GM18508 (cell line): ENCODE measurements at regions not wholly inside any gene's neighbourhood (a gene's known extent, or its start where the extent isn't known, plus 50 kb on each side); places are given as distances from the start of the nearest gene placed in this dataset.
"Not testable (repeated sequence)": the region's sequence is repeated elsewhere in the genome, so short reads cannot be mapped to it uniquely, and the experiment has no call there.

Experiments
- ATAC-seq: cut with Tn5 transposase; IDR thresholded peaks from one replicate; pipeline ENCODE4 v1.9.1; 2021; ENCODE audit warnings: moderate number of reproducible peaks; ENCODE audit not compliant: insufficient read depth, unreplicated experiment

- no peak for ATAC-seq
These were observed 492.6 kb downstream of the EBF1 start for GRCh38 chr5:158607088-158607487.

GRCh38 chr5:158606233-158606632, 493.5 kb downstream of the EBF1 start:
- ATAC-seq = no peak

GRCh38 chr5:158602981-158603380, 496.7 kb downstream of the EBF1 start:
- no peak for ATAC-seq

GRCh38 chr5:158601118-158601517, 498.6 kb downstream of the EBF1 start:
- no peak for ATAC-seq

GRCh38 chr5:158600679-158601078, 499.0 kb downstream of the EBF1 start:
- ATAC-seq = no peak

- no peak for ATAC-seq
These were observed 500.6 kb downstream of the EBF1 start for GRCh38 chr5:158599157-158599556.

GRCh38 chr5:158594595-158595242, 505.0 kb downstream of the EBF1 start:
- no peak for ATAC-seq

- ATAC-seq = no peak
These were observed 505.8 kb downstream of the EBF1 start for GRCh38 chr5:158593925-158594324.

- no peak for ATAC-seq
These were observed 508.3 kb downstream of the EBF1 start for GRCh38 chr5:158591301-158591863.

- ATAC-seq = no peak
These were observed 508.9 kb downstream of the EBF1 start for GRCh38 chr5:158590746-158591300.

- ATAC-seq = no peak
These were observed 509.8 kb downstream of the EBF1 start for GRCh38 chr5:158589939-158590338.

GRCh38 chr5:158588617-158589016, 511.1 kb downstream of the EBF1 start:
- no peak for ATAC-seq

- ATAC-seq = no peak
These were observed 513.7 kb downstream of the EBF1 start for GRCh38 chr5:158586054-158586453.

GRCh38 chr5:158582669-158583068, 517.0 kb downstream of the EBF1 start:
- ATAC-seq = not testable (repeated sequence)

- no peak for ATAC-seq
These were observed 525.9 kb downstream of the EBF1 start for GRCh38 chr5:158573829-158574228.

GRCh38 chr5:158570502-158570901, 529.2 kb downstream of the EBF1 start:
- ATAC-seq = no peak

- no peak for ATAC-seq
These were observed 530.2 kb downstream of the EBF1 start for GRCh38 chr5:158569534-158569933.

GRCh38 chr5:158565017-158565789, 534.5 kb downstream of the EBF1 start:
- ATAC-seq = no peak

- no peak for ATAC-seq
These were observed 535.8 kb downstream of the EBF1 start for GRCh38 chr5:158563760-158564390.

- ATAC-seq = no peak
These were observed 538.0 kb downstream of the EBF1 start for GRCh38 chr5:158561562-158562190.
